Smooth muscle cell (in vitro differentiated cells): ENCODE measurements at regions not wholly inside any gene's neighbourhood (a gene's known extent, or its start where the extent isn't known, plus 50 kb on each side); places are given as distances from the start of the nearest gene placed in this dataset.
"Not testable (repeated sequence)": the region's sequence is repeated elsewhere in the genome, so short reads cannot be mapped to it uniquely, and the experiment has no call there.

ENCODE experiments used
- DNase-seq: peaks from one replicate; lab custom pipeline; 2025; ENCODE audit not compliant: unreplicated experiment; lab: John Stamatoyannopoulos, UW
- H2AFZ ChIP-seq: fragments of 200-600 bp; sonication (generic); 2 replicates; pipeline ENCODE4 v1.6.0; 2016; ENCODE audit warnings: antibody characterized with exemption, low read depth, mild to moderate bottlenecking
- H3F3A ChIP-seq: fragments of 200-600 bp; sonication (generic); 2 replicates; pipeline ENCODE4 v1.6.0; 2017; ENCODE audit warnings: antibody characterized with exemption, low read depth
- H3K27ac ChIP-seq: fragments of 200-600 bp; sonication (generic); 2 replicates; pipeline ENCODE4 v1.5.1; 2016; ENCODE audit warnings: low read depth, mild to moderate bottlenecking
- H3K27me3 ChIP-seq: fragments of 200-600 bp; sonication (generic); 2 replicates; pipeline ENCODE4 v1.6.1; 2016; ENCODE audit warnings: low read depth, mild to moderate bottlenecking
- H3K36me3 ChIP-seq: fragments of 200-600 bp; sonication (generic); 2 replicates; pipeline ENCODE4 v1.5.1; 2016; ENCODE audit warnings: low read depth
- H3K4me1 ChIP-seq: fragments of 200-600 bp; sonication (generic); 2 replicates; pipeline ENCODE4 v1.5.1; 2016; ENCODE audit warnings: low read depth
- H3K4me2 ChIP-seq: fragments of 200-600 bp; sonication (generic); 2 replicates; pipeline ENCODE4 v1.6.0; 2016; ENCODE audit warnings: mild to moderate bottlenecking
- H3K4me3 ChIP-seq: fragments of 200-600 bp; sonication (generic); 2 replicates; pipeline ENCODE4 v1.5.1; 2016; ENCODE audit warnings: mild to moderate bottlenecking
- H3K79me2 ChIP-seq: fragments of 200-600 bp; sonication (generic); 2 replicates; pipeline ENCODE4 v1.6.0; 2016; ENCODE audit warnings: low read depth, mild to moderate bottlenecking
- H3K9ac ChIP-seq: fragments of 200-600 bp; sonication (generic); 2 replicates; pipeline ENCODE4 v1.6.0; 2016; ENCODE audit warnings: low read depth
- H3K9me3 ChIP-seq: fragments of 200-600 bp; sonication (generic); replicated peaks from 2 replicates; pipeline ENCODE4 v1.5.1; 2016; ENCODE audit warnings: low read depth
- H4K20me1 ChIP-seq: fragments of 200-600 bp; sonication (generic); 2 replicates; pipeline ENCODE4 v1.6.0; 2016; ENCODE audit warnings: low read depth
- WGBS: methylation state at CpG from one replicate; pipeline ENCODE4 v1.1.7; 2016; ENCODE audit warnings: low lambda C conversion rate; 5-methylcytosine and 5-hydroxymethylcytosine counted together
- TF ChIP-seq, protein P1 (sequence below): fragments of 200-600 bp; sonication (generic); IDR thresholded peaks from 2 replicates; pipeline ENCODE4 v1.5.1; 2017; ENCODE audit warnings: borderline replicate concordance, mild to moderate bottlenecking, antibody characterized with exemption; ENCODE audit not compliant: insufficient read depth, poor library complexity, severe bottlenecking

DNA sequence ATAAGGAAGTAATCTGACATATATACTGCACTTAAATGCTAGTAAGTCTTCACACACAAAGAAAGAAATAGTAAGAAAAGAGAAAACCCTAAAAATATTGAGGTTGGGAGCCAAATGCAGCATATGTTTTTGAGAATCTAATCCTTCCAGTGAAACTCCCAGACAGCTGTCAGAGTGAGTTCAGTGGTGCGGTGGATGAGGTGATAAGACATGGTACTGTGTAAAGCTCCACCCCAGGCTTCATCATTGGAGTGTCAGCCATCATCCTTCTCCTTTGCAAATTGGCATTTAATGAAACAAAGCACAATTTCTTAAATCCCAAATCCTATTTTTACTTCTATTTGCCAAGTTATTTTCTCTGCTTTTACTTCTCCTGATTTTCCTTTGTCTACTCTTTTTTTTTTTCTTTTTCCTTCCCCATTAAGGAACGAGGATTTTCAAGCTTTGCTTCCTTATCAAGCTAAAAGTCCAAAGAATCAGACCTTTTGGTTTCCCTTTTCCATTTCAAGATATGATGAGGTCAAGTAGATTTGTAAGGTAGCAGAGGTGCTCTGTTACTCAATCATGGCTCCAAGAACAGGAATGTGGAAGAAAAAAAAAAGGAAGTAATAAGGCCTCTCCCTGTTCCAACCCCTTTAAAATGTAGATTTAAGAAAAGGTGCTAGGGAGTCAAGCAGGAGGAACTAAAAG lies 343.3 kb downstream of the SETD4 start:
- H3F3A ChIP-seq, result no peaks in the 10 kb centered on the region
- no peak overlapping the region for H3K9ac ChIP-seq
- no peaks in the 10 kb centered on the region for H3K4me1 ChIP-seq
- no peaks in the 10 kb centered on the region for H3K9me3 ChIP-seq
- no peak overlapping the region for H3K27ac ChIP-seq
- no peaks in the 10 kb centered on the region for H3K36me3 ChIP-seq
- no peak for DNase-seq
- H3K4me2 ChIP-seq, result no peak overlapping the region
- no peaks in the 10 kb centered on the region for H4K20me1 ChIP-seq
- H3K27me3 ChIP-seq, result no peaks in the 10 kb centered on the region
- no peak overlapping the region for H2AFZ ChIP-seq
- H3K79me2 ChIP-seq, result no peaks in the 10 kb centered on the region
- 59% methylated on average over 2 of the region's 2 CpGs for WGBS
- TF ChIP-seq, protein P1, sequence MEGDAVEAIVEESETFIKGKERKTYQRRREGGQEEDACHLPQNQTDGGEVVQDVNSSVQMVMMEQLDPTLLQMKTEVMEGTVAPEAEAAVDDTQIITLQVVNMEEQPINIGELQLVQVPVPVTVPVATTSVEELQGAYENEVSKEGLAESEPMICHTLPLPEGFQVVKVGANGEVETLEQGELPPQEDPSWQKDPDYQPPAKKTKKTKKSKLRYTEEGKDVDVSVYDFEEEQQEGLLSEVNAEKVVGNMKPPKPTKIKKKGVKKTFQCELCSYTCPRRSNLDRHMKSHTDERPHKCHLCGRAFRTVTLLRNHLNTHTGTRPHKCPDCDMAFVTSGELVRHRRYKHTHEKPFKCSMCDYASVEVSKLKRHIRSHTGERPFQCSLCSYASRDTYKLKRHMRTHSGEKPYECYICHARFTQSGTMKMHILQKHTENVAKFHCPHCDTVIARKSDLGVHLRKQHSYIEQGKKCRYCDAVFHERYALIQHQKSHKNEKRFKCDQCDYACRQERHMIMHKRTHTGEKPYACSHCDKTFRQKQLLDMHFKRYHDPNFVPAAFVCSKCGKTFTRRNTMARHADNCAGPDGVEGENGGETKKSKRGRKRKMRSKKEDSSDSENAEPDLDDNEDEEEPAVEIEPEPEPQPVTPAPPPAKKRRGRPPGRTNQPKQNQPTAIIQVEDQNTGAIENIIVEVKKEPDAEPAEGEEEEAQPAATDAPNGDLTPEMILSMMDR, result no peak
- H3K4me3 ChIP-seq, result no peak overlapping the region

DNA sequence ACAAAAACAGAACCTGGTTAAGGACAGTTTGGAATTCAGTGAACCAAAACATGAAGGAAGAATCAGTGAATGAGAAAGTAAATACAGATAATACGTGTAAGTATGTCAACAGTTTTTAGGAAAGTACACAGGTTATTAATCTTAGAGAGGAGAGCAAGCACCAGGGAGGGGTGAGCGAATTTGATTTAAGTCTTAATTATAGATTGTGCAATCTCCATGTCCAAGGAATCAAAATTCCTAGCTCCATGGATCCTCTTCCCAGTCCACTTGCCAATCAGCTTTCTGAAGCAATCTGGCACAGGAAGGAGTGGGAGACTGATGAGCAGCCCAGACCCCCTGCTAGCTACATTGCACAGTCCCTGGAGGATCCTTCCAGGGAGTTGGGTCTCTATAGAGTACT lies 346.4 kb downstream of the SETD4 start:
- Histone ChIP-seq H3K9me3 (no peaks in the 10 kb centered on the region), H3K4me3 (no peak overlapping the region), H3K27ac (no peak overlapping the region), H2AFZ (no peak overlapping the region), H3K4me2 (no peak overlapping the region), H3K36me3 (no peaks in the 10 kb centered on the region), H3F3A (no peaks in the 10 kb centered on the region), H4K20me1 (no peaks in the 10 kb centered on the region), H3K79me2 (no peaks in the 10 kb centered on the region), H3K27me3 (no peaks in the 10 kb centered on the region), H3K4me1 (no peaks in the 10 kb centered on the region), H3K9ac (no peak overlapping the region)
- TF ChIP-seq, protein P1, result no peak
- no peak for DNase-seq
- WGBS, result 77% methylated on average over 2 of the region's 2 CpGs

DNA sequence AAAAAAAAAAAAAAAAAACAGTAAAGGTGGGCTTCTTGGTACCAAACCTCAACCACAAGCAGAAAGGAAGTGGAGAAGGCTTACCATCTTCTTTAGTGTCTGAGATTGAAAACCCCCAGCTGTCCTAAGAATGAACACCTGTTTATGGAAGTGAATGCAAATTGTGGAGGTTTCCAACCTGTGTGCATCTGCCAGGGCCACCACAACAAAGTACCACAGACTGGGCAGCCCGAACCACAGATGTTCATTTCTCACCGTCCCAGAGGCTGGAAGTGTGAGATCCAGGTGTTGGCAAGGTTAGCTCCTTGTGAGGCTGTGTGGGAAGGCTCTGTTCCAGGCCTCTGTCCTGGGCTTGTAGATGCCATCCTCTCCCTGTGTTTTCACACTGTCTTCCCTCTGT lies 348.7 kb downstream of the SETD4 start:
- Histone ChIP-seq H4K20me1 (no peaks in the 10 kb centered on the region), H3F3A (no peaks in the 10 kb centered on the region), H3K4me2 (no peak overlapping the region), H2AFZ (no peak overlapping the region), H3K79me2 (no peaks in the 10 kb centered on the region), H3K4me1 (no peaks in the 10 kb centered on the region), H3K4me3 (no peak overlapping the region), H3K27ac (no peak overlapping the region), H3K9me3 (no peaks in the 10 kb centered on the region), H3K27me3 (peaks cover 5% of the 10 kb centered on the region), H3K9ac (no peak overlapping the region), H3K36me3 (no peaks in the 10 kb centered on the region)
- no peak for DNase-seq
- TF ChIP-seq, protein P1, result no peak
- WGBS, result 87% methylated on average over 2 of the region's 2 CpGs

DNA sequence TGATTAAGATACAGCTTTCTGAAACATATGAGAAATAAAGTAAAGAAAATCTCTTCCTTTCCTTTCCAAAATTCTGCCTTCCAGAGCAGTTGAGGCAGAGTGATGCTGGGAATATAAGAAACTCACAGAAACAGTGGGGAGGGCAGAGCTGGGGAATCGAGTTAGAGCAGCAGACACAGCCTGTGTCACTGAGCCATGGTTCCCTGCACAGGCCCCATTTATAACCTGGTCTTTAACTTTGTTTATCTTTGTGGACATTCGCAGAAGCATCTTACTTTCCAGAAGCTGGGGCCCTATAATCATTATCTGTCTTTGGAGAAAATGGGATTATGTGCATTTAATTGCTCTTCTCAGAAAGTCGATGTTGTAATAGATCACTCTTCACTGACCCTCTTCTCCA lies 349.1 kb downstream of the SETD4 start:
- H3K27me3 ChIP-seq, result peaks cover 5% of the 10 kb centered on the region
- H4K20me1 ChIP-seq, result no peaks in the 10 kb centered on the region
- no peaks in the 10 kb centered on the region for H3K4me1 ChIP-seq
- no peak for DNase-seq
- no peak overlapping the region for H3K4me3 ChIP-seq
- H3F3A ChIP-seq, result no peaks in the 10 kb centered on the region
- peak overlapping the region; percentile 75 for H2AFZ ChIP-seq
- H3K9ac ChIP-seq, result no peak overlapping the region
- H3K27ac ChIP-seq, result no peak overlapping the region
- H3K79me2 ChIP-seq, result no peaks in the 10 kb centered on the region
- TF ChIP-seq, protein P1, result no peak
- H3K36me3 ChIP-seq, result no peaks in the 10 kb centered on the region
- 31% methylated on average over 3 of the region's 3 CpGs for WGBS
- peak overlapping the region; percentile 40 for H3K4me2 ChIP-seq
- H3K9me3 ChIP-seq, result no peaks in the 10 kb centered on the region

DNA sequence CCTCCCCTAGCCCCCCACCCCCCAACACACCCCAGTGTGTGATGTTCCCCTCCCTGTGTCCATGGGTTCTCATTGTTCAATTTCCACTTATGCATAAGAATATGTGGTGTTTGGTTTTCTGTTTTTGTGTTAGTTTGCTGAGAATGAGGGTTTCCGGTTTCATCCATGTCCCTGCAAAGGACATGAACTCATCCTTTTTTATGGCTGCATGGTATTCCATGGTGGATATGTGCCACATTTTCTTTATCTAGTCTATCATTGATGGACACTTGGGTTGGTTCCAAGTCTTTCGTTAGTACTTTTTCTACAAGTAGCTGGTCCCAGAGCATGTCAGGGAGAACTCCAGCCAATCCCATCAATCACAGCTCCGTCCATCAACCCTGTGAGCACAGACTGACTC lies 350.3 kb downstream of the SETD4 start:
- 97% methylated on average over 3 of the region's 3 CpGs for WGBS
- not testable (repeated sequence) for H3K4me2 ChIP-seq, H2AFZ ChIP-seq, H3K9me3 ChIP-seq, H3K9ac ChIP-seq, H3K36me3 ChIP-seq, H3K27ac ChIP-seq, H3K79me2 ChIP-seq, DNase-seq, H3K4me1 ChIP-seq, H3F3A ChIP-seq, H4K20me1 ChIP-seq, H3K4me3 ChIP-seq
- peaks cover 16% of the 10 kb centered on the region for H3K27me3 ChIP-seq
